Upper lobe of left lung (tissue), 6 donors: ENCODE measurements at regions not wholly inside any gene's neighbourhood (a gene's known extent, or its start where the extent isn't known, plus 50 kb on each side); places are given as distances from the start of the nearest gene placed in this dataset.

Experiments used
- ATAC-seq, 2 donors: fragments of 200-7000 bp; cut with Tn5 transposase; one replicate each; pipeline ENCODE4 v1.9.1; 2022; ENCODE audit warnings: mild to moderate bottlenecking in 2 of 2, moderate library complexity in 2 of 2; ENCODE audit not compliant: low FRiP score in 2 of 2
- DNase-seq, 2 donors: peaks; one replicate each; pipeline ENCODE4 v3.0.0-alpha.2; 2019 to 2020
- H3K27ac ChIP-seq, 4 donors: fragments of 200-600 bp; sonication (generic); one replicate each; pipeline ENCODE4 v1.5.1; 2016 to 2019
- H3K27me3 ChIP-seq, 4 donors: fragments of 200-600 bp; sonication (generic); one replicate each; pipeline ENCODE4 v1.5.1; 2017 to 2019
- H3K36me3 ChIP-seq, 4 donors: fragments of 200-600 bp; sonication (generic); one replicate each; pipeline ENCODE4 v1.5.1; 2016 to 2019
- H3K4me1 ChIP-seq, 4 donors: fragments of 200-600 bp; sonication (generic); one replicate each; pipeline ENCODE4 v1.5.1; 2018 to 2019
- H3K4me3 ChIP-seq, 4 donors: fragments of 200-600 bp; sonication (generic); one replicate each; pipeline ENCODE4 v1.5.1; 2017 to 2019; ENCODE audit warnings: mild to moderate bottlenecking in 2 of 4, moderate library complexity in 1 of 4
- H3K9me3 ChIP-seq, 4 donors: fragments of 200-600 bp; sonication (generic); one replicate each; pipeline ENCODE4 v1.5.1; 2018 to 2019
- EP300 ChIP-seq, 4 donors: sonication (generic); formaldehyde crosslinking; IDR thresholded peaks; one replicate each; pipeline ENCODE4 v1.5.1; 2017; ENCODE audit warnings: antibody characterized with exemption in 4 of 4, control low read depth in 2 of 4
- POLR2A ChIP-seq, 4 donors: fragments of 450-650 bp; IDR thresholded peaks; one replicate each; pipeline ENCODE4 v1.5.1; 2016 to 2017; ENCODE audit warnings: antibody characterized with exemption in 4 of 4, mild to moderate bottlenecking in 2 of 4
- POLR2AphosphoS5 ChIP-seq, 2 donors: sonication (generic); formaldehyde crosslinking; IDR thresholded peaks; one replicate each; pipeline ENCODE4 v1.5.1; 2017; ENCODE audit warnings: antibody characterized with exemption in 2 of 2
- WGBS, 2 donors: methylation state at CpG; one replicate each; pipeline ENCODE4 v1.1.5; 2017 to 2018; 5-methylcytosine and 5-hydroxymethylcytosine counted together
- TF ChIP-seq, protein P1 (sequence below), 6 experiments: fragments of 450-650 bp in 4 of 6; fragments of 200-600 bp in 2 of 6; sonication (generic) in 2 of 6; IDR thresholded peaks; one replicate each; pipeline ENCODE4 v1.5.1; 2016 to 2019; ENCODE audit warnings: antibody characterized with exemption in 6 of 6
- donor health status: DM: no; HTN: no; CAD: no; lungs with moderate emphysema.
- donor health status: DM: no; HTN: yes; CAD: no; lungs with severe emphysema.

DNA sequence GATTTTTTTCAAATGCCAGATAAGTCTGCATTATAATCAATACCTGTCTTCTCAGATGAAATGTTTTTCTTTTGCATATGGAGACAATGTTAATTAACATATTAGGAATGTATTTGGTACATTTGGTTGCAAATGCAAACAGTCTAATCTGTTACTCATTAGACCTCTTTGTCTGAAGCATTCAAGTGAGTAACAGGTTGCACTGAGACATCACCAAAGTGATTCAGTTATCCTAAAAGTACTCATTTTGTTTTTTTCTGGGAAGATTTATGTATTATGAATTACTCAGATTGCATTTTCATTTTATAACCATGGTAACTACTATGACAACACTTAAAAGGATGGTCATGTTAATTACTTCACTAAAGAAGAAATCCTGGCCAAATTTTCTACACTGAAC is 513.6 kb downstream of the HTR7 start:
- no peak for DNase-seq
- ATAC-seq = no peak
- no peak overlapping the region for H3K4me3 ChIP-seq
- no peaks in the 10 kb centered on the region for H3K4me1 ChIP-seq
- TF ChIP-seq POLR2AphosphoS5 (IDR thresholded peaks at IDR 0.05) (no peak), EP300 (IDR thresholded peaks at IDR 0.05) (no peak), POLR2A (IDR thresholded peaks at IDR 0.05) (no peak)
- TF ChIP-seq, protein P1, sequence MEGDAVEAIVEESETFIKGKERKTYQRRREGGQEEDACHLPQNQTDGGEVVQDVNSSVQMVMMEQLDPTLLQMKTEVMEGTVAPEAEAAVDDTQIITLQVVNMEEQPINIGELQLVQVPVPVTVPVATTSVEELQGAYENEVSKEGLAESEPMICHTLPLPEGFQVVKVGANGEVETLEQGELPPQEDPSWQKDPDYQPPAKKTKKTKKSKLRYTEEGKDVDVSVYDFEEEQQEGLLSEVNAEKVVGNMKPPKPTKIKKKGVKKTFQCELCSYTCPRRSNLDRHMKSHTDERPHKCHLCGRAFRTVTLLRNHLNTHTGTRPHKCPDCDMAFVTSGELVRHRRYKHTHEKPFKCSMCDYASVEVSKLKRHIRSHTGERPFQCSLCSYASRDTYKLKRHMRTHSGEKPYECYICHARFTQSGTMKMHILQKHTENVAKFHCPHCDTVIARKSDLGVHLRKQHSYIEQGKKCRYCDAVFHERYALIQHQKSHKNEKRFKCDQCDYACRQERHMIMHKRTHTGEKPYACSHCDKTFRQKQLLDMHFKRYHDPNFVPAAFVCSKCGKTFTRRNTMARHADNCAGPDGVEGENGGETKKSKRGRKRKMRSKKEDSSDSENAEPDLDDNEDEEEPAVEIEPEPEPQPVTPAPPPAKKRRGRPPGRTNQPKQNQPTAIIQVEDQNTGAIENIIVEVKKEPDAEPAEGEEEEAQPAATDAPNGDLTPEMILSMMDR (IDR thresholded peaks at IDR 0.05) = no peak
- H3K9me3 ChIP-seq = no peaks in the 10 kb centered on the region
- H3K27ac ChIP-seq = no peak overlapping the region
- H3K36me3 ChIP-seq = no peaks in the 10 kb centered on the region
- H3K27me3 ChIP-seq = no peaks in the 10 kb centered on the region

DNA sequence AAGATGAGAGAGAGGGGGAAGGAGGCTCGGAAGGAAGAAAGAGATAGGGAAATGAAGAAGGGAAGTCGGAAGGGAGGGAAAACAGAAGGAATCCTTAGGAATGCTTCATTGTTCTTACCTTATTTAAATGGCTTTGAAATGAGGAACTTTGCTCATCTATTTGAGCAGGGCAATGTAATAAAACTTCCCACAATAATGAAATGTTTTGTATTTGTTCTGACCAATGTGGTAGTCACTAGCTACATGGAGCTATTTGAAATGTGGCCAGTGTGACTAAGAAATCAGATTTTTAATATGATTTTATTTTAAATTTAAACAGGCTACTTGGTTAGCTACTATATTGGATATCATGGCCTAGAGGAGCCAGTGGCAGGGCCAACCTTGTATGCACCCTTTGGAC is 510.6 kb downstream of the HTR7 start:
- Histone ChIP-seq H3K4me1 (no peaks in the 10 kb centered on the region), H3K9me3 (no peaks in the 10 kb centered on the region), H3K4me3 (no peak overlapping the region), H3K36me3 (no peaks in the 10 kb centered on the region), H3K27ac (no peak overlapping the region), H3K27me3 (no peaks in the 10 kb centered on the region)
- WGBS, 2 donors = 66 to 73% methylated on average over 2 of the region's 2 CpGs
- no peak for DNase-seq
- ATAC-seq = no peak
- TF ChIP-seq POLR2A (IDR thresholded peaks at IDR 0.05) (no peak), POLR2AphosphoS5 (IDR thresholded peaks at IDR 0.05) (no peak), EP300 (IDR thresholded peaks at IDR 0.05) (no peak)
- TF ChIP-seq, protein P1 (IDR thresholded peaks at IDR 0.05) = no peak

DNA sequence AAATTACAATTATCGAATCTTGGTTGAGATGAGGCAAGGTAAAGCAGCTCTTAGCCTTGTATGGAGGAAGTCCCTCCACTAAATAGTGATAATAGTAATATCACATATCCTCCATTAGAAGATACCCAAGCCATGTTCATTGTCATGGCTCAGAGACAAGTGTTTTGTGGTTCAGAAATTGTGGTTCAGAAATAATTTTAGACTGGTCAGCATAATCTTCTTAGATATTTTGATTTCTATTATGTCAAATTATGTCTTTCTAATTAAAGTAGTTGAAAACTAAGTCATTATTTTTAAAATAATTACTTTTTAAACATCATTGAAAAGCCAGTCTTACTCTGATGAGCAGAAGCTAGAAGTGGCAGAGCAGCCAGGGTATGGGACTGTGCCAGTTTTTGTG is 507.7 kb downstream of the HTR7 start:
- H3K27me3 ChIP-seq = no peaks in the 10 kb centered on the region
- 94 to 95% methylated on average over 1 of the region's 1 CpG for WGBS, 2 donors
- no peaks in the 10 kb centered on the region for H3K9me3 ChIP-seq
- H3K27ac ChIP-seq = no peak overlapping the region
- H3K4me3 ChIP-seq = no peak overlapping the region
- no peak for DNase-seq
- no peaks in the 10 kb centered on the region for H3K4me1 ChIP-seq
- no peaks in the 10 kb centered on the region for H3K36me3 ChIP-seq
- no peak for ATAC-seq
- TF ChIP-seq, protein P1 (IDR thresholded peaks at IDR 0.05) = no peak
- TF ChIP-seq POLR2A (IDR thresholded peaks at IDR 0.05) (no peak), POLR2AphosphoS5 (IDR thresholded peaks at IDR 0.05) (no peak), EP300 (IDR thresholded peaks at IDR 0.05) (no peak)

DNA sequence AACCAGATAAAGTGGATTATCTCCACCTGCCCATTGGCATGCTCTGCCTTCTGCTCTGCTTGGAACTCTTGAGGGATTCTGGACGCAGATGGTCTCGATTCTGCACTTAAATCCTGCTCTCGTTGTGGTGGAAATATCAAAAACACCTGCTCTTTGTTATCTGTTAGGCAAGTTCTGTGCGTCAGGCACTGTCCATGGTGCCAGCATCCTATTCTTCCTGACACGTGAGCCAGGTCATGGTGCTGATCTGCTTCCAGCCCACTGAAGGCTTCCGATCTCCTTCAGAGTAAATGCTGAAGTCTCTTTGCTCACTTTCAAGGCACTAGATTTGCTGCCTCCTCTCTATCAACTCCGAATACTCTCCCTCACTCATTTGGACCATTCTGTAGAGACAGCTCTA is 505.6 kb downstream of the HTR7 start:
- Histone ChIP-seq H3K27me3 (no peaks in the 10 kb centered on the region), H3K4me3 (no peak overlapping the region), H3K27ac (no peak overlapping the region), H3K36me3 (no peaks in the 10 kb centered on the region), H3K4me1 (no peaks in the 10 kb centered on the region), H3K9me3 (no peaks in the 10 kb centered on the region)
- DNase-seq (no peak), ATAC-seq (no peak)
- 70 to 88% methylated on average over 3 to 7 of the region's 7 CpGs for WGBS, 2 donors
- TF ChIP-seq EP300 (IDR thresholded peaks at IDR 0.05) = no peak
- TF ChIP-seq, protein P1 (IDR thresholded peaks at IDR 0.05) = no peak
- no peak for TF ChIP-seq POLR2AphosphoS5 (IDR thresholded peaks at IDR 0.05)
- no peak for TF ChIP-seq POLR2A (IDR thresholded peaks at IDR 0.05)

DNA sequence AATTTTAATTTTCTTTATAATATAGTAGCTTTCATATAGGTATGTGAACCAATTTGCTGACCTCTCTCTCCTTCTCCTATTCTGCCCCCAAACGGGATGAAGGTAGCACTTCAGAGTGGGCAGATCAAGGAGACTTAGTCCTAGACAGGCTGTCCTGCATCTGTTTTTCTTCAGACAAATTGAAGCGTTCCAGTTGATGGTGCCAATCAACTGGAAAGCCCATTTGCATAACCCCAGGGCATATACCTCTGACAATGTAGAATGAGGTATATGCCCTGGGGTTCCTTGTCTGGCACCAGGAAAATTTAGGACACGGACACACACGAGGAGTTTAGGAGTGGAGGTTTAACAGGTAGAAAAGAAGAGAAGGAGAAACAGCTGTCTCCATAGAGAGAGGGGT is 502.9 kb downstream of the HTR7 start:
- H3K4me1 ChIP-seq = no peaks in the 10 kb centered on the region
- WGBS, 2 donors = 74 to 76% methylated on average over 4 of the region's 4 CpGs

More for the DNA sequence above, 502.9 kb downstream of the HTR7 start:
- no peak for TF ChIP-seq POLR2AphosphoS5 (IDR thresholded peaks at IDR 0.05)
- no peak for TF ChIP-seq POLR2A (IDR thresholded peaks at IDR 0.05)
- TF ChIP-seq EP300 (IDR thresholded peaks at IDR 0.05) = no peak
- TF ChIP-seq, protein P1 (IDR thresholded peaks at IDR 0.05) = no peak
- no peaks in the 10 kb centered on the region for H3K27me3 ChIP-seq
- DNase-seq (no peak), ATAC-seq (no peak)
- no peaks in the 10 kb centered on the region for H3K9me3 ChIP-seq
- no peak overlapping the region for H3K4me3 ChIP-seq
- no peaks in the 10 kb centered on the region for H3K36me3 ChIP-seq
- H3K27ac ChIP-seq = no peak overlapping the region
